ENCODE measurements at regions not wholly inside any gene's neighbourhood (a gene's known extent, or its start where the extent isn't known, plus 50 kb on each side); places are given as distances from the start of the nearest gene placed in this dataset.

DNA sequence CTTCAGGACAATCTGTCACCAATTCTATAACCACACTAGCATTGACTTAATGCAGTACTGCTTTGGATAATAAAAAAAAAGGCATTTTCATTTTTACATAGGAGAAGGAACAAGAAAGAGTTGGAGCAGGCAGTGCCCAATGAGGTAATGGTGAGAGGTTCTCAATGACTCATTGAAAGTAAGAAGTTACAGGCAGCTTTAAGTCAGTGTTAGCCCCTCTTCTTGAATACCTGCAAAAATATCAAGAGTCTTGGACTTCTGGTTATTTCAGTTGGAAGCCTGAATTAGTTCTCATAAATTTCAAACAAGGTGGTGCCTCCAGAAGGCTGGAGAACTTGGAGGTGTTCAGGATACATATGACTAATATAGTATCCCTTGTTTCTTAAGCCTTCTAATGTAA lies 422.5 kb downstream of the HTR7 start:
- no peaks in the 10 kb centered on the region for H3K9me3 ChIP-seq (ENCODE audit: low read length)
- POLR2A ChIA-PET (ENCODE audit: unreplicated experiment): no interaction called here
- H3K9me2 ChIP-seq (replicated peaks; ENCODE audit: low read length): no peaks in the 10 kb centered on the region
- H3K4me3 ChIP-seq (ENCODE audit: low read length): no peak overlapping the region
- TF ChIP-seq EZH2phosphoT487 (IDR thresholded peaks at IDR 0.05; ENCODE audit: borderline replicate concordance, low read length): no peak
- TF ChIP-seq, protein P1, sequence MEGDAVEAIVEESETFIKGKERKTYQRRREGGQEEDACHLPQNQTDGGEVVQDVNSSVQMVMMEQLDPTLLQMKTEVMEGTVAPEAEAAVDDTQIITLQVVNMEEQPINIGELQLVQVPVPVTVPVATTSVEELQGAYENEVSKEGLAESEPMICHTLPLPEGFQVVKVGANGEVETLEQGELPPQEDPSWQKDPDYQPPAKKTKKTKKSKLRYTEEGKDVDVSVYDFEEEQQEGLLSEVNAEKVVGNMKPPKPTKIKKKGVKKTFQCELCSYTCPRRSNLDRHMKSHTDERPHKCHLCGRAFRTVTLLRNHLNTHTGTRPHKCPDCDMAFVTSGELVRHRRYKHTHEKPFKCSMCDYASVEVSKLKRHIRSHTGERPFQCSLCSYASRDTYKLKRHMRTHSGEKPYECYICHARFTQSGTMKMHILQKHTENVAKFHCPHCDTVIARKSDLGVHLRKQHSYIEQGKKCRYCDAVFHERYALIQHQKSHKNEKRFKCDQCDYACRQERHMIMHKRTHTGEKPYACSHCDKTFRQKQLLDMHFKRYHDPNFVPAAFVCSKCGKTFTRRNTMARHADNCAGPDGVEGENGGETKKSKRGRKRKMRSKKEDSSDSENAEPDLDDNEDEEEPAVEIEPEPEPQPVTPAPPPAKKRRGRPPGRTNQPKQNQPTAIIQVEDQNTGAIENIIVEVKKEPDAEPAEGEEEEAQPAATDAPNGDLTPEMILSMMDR (conservative IDR thresholded peaks at IDR 0.05; ENCODE audit: low read depth, low read length): no peak
- no peak for TF ChIP-seq EZH2 (IDR thresholded peaks at IDR 0.05; ENCODE audit: low read length, unreplicated experiment)
- H3K4me2 ChIP-seq (ENCODE audit: low read length): no peak overlapping the region
- H3K36me3 ChIP-seq (ENCODE audit: low read depth, low read length): no peaks in the 10 kb centered on the region
- H3K27me3 ChIP-seq (ENCODE audit: low read length): no peaks in the 10 kb centered on the region
- H3K4me1 ChIP-seq (ENCODE audit: insufficient read depth, low read length): no peaks in the 10 kb centered on the region
- BruUV-seq (replicated peaks): no TSS peak
- no peak overlapping the region for H2AFZ ChIP-seq (ENCODE audit: low read length)
- no peaks in the 10 kb centered on the region for H3F3A ChIP-seq (ENCODE audit: low read length, unreplicated experiment)
- H3K79me2 ChIP-seq (ENCODE audit: low read length): no peaks in the 10 kb centered on the region
- no peaks in the 10 kb centered on the region for H4K20me1 ChIP-seq (ENCODE audit: low read length)
- DNase-seq (no peak), ATAC-seq (no peak)
- no peak overlapping the region for H3K27ac ChIP-seq (ENCODE audit: low read length)
- intact Hi-C loops (cut with micrococcal nuclease): no loop called here
- no peak overlapping the region for H3K9ac ChIP-seq (ENCODE audit: low read length)
- CTCF ChIA-PET: no interaction called here

DNA sequence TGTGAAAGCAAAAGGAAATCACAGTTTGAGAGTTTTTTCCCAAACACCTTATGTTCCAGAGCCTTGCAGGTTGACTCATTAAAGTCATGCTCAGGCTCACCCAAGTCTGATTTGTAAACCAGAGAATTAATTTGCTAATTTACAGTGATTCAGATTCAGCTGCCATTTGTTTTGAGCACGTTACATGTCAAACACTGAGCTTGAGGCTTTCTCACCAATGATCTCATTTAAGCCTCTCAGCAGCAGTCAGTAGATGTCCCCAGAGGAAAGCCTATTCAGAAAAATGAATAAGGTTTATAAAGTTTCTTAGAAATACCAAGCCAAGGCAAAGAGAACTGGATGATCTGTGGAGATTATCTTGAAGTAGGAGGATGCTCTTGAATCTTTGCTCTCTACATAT lies 420.4 kb downstream of the HTR7 start:
- POLR2A ChIA-PET (ENCODE audit: unreplicated experiment): no interaction called here
- no peak overlapping the region for H3K27ac ChIP-seq (ENCODE audit: low read length)
- no peaks in the 10 kb centered on the region for H3K4me1 ChIP-seq (ENCODE audit: insufficient read depth, low read length)
- H4K20me1 ChIP-seq (ENCODE audit: low read length): no peaks in the 10 kb centered on the region
- no peaks in the 10 kb centered on the region for H3K79me2 ChIP-seq (ENCODE audit: low read length)
- H3F3A ChIP-seq (ENCODE audit: low read length, unreplicated experiment): no peaks in the 10 kb centered on the region
- no peaks in the 10 kb centered on the region for H3K36me3 ChIP-seq (ENCODE audit: low read depth, low read length)
- TF ChIP-seq EZH2phosphoT487 (IDR thresholded peaks at IDR 0.05; ENCODE audit: borderline replicate concordance, low read length): no peak
- TF ChIP-seq EZH2 (IDR thresholded peaks at IDR 0.05; ENCODE audit: low read length, unreplicated experiment): no peak
- TF ChIP-seq, protein P1 (conservative IDR thresholded peaks at IDR 0.05; ENCODE audit: low read depth, low read length): no peak
- no peaks in the 10 kb centered on the region for H3K9me3 ChIP-seq (ENCODE audit: low read length)
- H3K9ac ChIP-seq (ENCODE audit: low read length): no peak overlapping the region
- CTCF ChIA-PET: no interaction called here
- DNase-seq: no peak
- BruUV-seq (replicated peaks): no TSS peak
- H3K9me2 ChIP-seq (replicated peaks; ENCODE audit: low read length): no peaks in the 10 kb centered on the region
- intact Hi-C loops (cut with micrococcal nuclease): no loop called here
- H3K27me3 ChIP-seq (ENCODE audit: low read length): no peaks in the 10 kb centered on the region
- H2AFZ ChIP-seq (ENCODE audit: low read length): no peak overlapping the region
- H3K4me3 ChIP-seq (ENCODE audit: low read length): no peak overlapping the region
- no peak for ATAC-seq
- H3K4me2 ChIP-seq (ENCODE audit: low read length): no peak overlapping the region

DNA sequence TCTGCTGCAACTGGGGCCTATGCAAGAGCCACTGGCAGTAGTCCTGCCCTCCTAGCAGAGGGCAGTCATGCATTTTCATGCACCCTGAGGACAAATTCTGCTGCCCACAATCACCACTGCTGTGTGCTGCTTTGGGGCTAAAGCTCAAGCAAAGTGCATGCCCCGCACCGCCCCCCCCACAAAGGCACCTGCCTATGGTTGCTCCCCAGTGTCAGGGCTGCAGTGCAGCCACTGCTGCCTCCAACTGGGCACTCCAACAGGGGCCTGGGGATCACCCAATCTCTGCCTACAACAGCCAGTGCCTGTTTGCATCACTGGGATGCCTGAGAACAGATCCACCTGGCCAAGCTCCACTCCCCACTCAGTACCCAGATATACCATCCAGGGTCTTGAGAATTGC lies 417.0 kb downstream of the HTR7 start:
- DNase-seq (no peak), ATAC-seq (no peak)
- Histone ChIP-seq H3K4me2 (ENCODE audit: low read length) (no peak overlapping the region), H3K9ac (ENCODE audit: low read length) (no peak overlapping the region), H3K9me3 (ENCODE audit: low read length) (no peaks in the 10 kb centered on the region), H3K36me3 (ENCODE audit: low read depth, low read length) (no peaks in the 10 kb centered on the region), H3K27me3 (ENCODE audit: low read length) (no peaks in the 10 kb centered on the region), H3K4me1 (ENCODE audit: insufficient read depth, low read length) (no peaks in the 10 kb centered on the region), H2AFZ (ENCODE audit: low read length) (no peak overlapping the region), H4K20me1 (ENCODE audit: low read length) (no peaks in the 10 kb centered on the region), H3K9me2 (replicated peaks; ENCODE audit: low read length) (no peaks in the 10 kb centered on the region), H3K79me2 (ENCODE audit: low read length) (no peaks in the 10 kb centered on the region), H3F3A (ENCODE audit: low read length, unreplicated experiment) (no peaks in the 10 kb centered on the region), H3K27ac (ENCODE audit: low read length) (no peak overlapping the region), H3K4me3 (ENCODE audit: low read length) (no peak overlapping the region)
- no TSS peak for BruUV-seq (replicated peaks)
- CTCF ChIA-PET: no interaction called here
- TF ChIP-seq, protein P1 (conservative IDR thresholded peaks at IDR 0.05; ENCODE audit: low read depth, low read length): no peak
- TF ChIP-seq EZH2phosphoT487 (IDR thresholded peaks at IDR 0.05; ENCODE audit: borderline replicate concordance, low read length) (no peak), EZH2 (IDR thresholded peaks at IDR 0.05; ENCODE audit: low read length, unreplicated experiment) (no peak)
- POLR2A ChIA-PET (ENCODE audit: unreplicated experiment): no interaction called here
- intact Hi-C loops (cut with micrococcal nuclease): no loop called here
